SU-DHL-6 (cell line): ENCODE measurements at regions not wholly inside any gene's neighbourhood (a gene's known extent, or its start where the extent isn't known, plus 50 kb on each side); places are given as distances from the start of the nearest gene placed in this dataset.

Experiments
- H2AFZ ChIP-seq: fragments of 200-600 bp; sonication (generic); 2 replicates; pipeline ENCODE4 v1.6.1; 2014; ENCODE audit warnings: low read depth, mild to moderate bottlenecking, moderate library complexity, mixed read lengths, antibody characterized with exemption, low read length; ENCODE audit not compliant: severe bottlenecking
- H3F3A ChIP-seq: fragments of 200-600 bp; shearing (Covaris generic); 2 replicates; pipeline ENCODE4 v1.6.0; 2016; ENCODE audit warnings: antibody characterized with exemption, mild to moderate bottlenecking; ENCODE audit not compliant: insufficient read depth
- H3K27ac ChIP-seq: fragments of 200-600 bp; sonication (generic); 2 replicates; pipeline ENCODE4 v1.5.1; 2016; ENCODE audit warnings: low read depth, mild to moderate bottlenecking, low read length, moderate library complexity, mixed read lengths
- H3K27me3 ChIP-seq: fragments of 200-600 bp; sonication (generic), shearing (Covaris generic); 2 replicates; pipeline ENCODE4 v1.6.0; 2014; ENCODE audit warnings: mild to moderate bottlenecking, low read length
- H3K36me3 ChIP-seq: fragments of 200-600 bp; sonication (generic); 2 replicates; pipeline ENCODE4 v1.6.1; 2014; ENCODE audit warnings: mild to moderate bottlenecking, low read length, mixed read lengths
- H3K4me2 ChIP-seq: fragments of 300-600, 200-600 bp; shearing (Covaris generic), sonication (generic); 2 replicates; pipeline ENCODE4 v1.6.0; 2014; ENCODE audit warnings: low read length, low read depth, mild to moderate bottlenecking; ENCODE audit not compliant: poor library complexity, severe bottlenecking
- H3K4me3 ChIP-seq: fragments of 200-600 bp; sonication (generic); 2 replicates; pipeline ENCODE4 v1.5.1; 2014; ENCODE audit warnings: antibody characterized with exemption, low read length, mild to moderate bottlenecking, mixed read lengths; ENCODE audit not compliant: insufficient read depth, poor library complexity, severe bottlenecking
- H3K79me2 ChIP-seq: fragments of 200-600 bp; sonication (generic); 2 replicates; pipeline ENCODE4 v1.6.1; 2014; ENCODE audit warnings: mild to moderate bottlenecking, low read length, moderate library complexity; ENCODE audit not compliant: insufficient read depth
- H3K9ac ChIP-seq: fragments of 200-600 bp; sonication (generic); 2 replicates; pipeline ENCODE4 v1.7.0; 2014; ENCODE audit warnings: mild to moderate bottlenecking, low read length
- H3K9me2 ChIP-seq: fragments of 200-600 bp; sonication (generic); replicated peaks from 2 replicates; pipeline ENCODE4 v1.6.1; 2014; ENCODE audit warnings: low read length; ENCODE audit not compliant: insufficient read depth
- H3K9me3 ChIP-seq: fragments of 200-600 bp; sonication (generic); 2 replicates; pipeline ENCODE4 v1.6.1; 2014; ENCODE audit warnings: low read length, mixed read lengths; ENCODE audit not compliant: insufficient read depth
- H4K20me1 ChIP-seq: fragments of 200-600 bp; sonication (generic); 2 replicates; pipeline ENCODE4 v1.6.1; 2014; ENCODE audit warnings: low read depth, mild to moderate bottlenecking, antibody characterized with exemption, low read length, moderate library complexity, mixed read lengths
- EZH2phosphoT487 ChIP-seq: fragments of 200-600 bp; sonication (generic), shearing (Covaris generic); conservative IDR thresholded peaks from 2 replicates; pipeline ENCODE4 v1.6.1; 2018; ENCODE audit warnings: mild to moderate bottlenecking, antibody characterized with exemption, low read length, moderate library complexity, mixed read lengths
- TF ChIP-seq, protein P1 (sequence below): fragments of 200-600 bp; sonication (generic); IDR thresholded peaks from one replicate; pipeline ENCODE4 v1.5.1; 2017; ENCODE audit warnings: antibody characterized with exemption, mild to moderate bottlenecking, low read length, moderate library complexity; ENCODE audit not compliant: insufficient read depth, poor library complexity, severe bottlenecking

DNA sequence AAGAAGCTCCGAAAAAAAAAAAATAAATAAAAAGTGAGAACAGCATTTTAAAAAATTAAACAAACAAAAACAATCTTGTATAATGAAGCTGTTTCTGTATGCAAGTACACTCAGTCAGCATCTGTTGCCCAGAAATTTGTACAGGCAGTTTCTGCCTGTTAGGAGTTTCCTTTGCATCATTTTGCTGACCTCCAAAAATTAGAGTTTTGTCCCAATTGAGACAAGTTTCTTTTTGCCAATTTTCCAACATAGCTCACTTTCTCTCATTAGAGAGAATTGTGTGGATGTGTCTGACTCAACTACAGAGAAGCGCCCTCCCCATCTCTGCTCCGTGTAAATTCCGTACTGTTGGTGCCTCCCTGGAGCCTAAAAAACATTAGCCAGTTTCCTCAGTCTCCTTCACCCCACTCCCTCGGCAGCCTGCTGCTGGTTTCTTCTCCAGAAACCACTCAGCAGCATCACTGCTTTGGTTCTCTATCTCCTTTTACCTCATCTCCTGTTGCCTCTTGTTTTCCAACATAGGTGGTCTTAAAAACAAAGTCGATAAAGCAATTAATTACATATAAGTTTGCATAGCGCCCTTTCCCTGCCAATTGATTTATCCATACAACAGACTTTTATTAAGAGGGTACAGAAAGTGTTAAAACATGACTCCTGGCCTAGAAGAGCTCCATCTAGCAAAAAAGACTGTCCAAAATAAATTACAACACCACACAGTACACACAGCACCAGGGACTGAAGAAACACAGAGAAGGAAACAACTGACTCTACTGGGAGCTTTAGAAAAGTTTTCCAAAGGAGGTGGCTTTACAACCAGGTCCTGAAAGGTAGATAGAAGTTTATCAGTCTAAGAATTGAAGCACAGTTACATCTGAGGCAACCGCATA lies 286.7 kb downstream of the SHOX2 start:
- Histone ChIP-seq H3K36me3 (no peaks in the 10 kb centered on the region), H3K79me2 (no peaks in the 10 kb centered on the region), H3K27ac (no peak overlapping the region), H3K4me3 (no peak overlapping the region), H3K9me2 (no peaks in the 10 kb centered on the region), H4K20me1 (no peaks in the 10 kb centered on the region), H3K9ac (no peak overlapping the region), H3K9me3 (no peaks in the 10 kb centered on the region), H3K4me2 (no peak overlapping the region), H3F3A (no peaks in the 10 kb centered on the region), H3K27me3 (no peaks in the 10 kb centered on the region), H2AFZ (no peak overlapping the region)
- TF ChIP-seq, protein P1, sequence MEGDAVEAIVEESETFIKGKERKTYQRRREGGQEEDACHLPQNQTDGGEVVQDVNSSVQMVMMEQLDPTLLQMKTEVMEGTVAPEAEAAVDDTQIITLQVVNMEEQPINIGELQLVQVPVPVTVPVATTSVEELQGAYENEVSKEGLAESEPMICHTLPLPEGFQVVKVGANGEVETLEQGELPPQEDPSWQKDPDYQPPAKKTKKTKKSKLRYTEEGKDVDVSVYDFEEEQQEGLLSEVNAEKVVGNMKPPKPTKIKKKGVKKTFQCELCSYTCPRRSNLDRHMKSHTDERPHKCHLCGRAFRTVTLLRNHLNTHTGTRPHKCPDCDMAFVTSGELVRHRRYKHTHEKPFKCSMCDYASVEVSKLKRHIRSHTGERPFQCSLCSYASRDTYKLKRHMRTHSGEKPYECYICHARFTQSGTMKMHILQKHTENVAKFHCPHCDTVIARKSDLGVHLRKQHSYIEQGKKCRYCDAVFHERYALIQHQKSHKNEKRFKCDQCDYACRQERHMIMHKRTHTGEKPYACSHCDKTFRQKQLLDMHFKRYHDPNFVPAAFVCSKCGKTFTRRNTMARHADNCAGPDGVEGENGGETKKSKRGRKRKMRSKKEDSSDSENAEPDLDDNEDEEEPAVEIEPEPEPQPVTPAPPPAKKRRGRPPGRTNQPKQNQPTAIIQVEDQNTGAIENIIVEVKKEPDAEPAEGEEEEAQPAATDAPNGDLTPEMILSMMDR, result no peak
- TF ChIP-seq EZH2phosphoT487, result no peak

DNA sequence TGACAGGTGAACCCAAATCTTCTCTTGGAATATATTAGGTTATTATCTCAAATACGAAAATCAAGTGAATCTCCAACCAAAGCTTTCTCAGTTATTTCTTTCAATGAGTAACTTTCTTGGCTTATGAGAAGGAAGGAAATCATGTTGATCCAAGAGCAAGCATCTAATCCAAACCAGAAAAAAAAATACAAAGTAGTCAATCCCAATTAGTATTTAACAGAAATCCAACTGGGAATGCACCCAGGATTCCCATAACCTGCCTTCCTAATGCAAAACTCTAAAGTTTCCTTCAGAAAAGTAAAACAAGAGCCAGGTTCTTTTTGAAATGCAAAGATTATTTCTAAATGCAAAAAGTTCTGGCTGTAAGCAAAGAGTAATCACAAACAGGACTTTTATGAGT lies 289.3 kb downstream of the SHOX2 start:
- Histone ChIP-seq H3K27me3 (no peaks in the 10 kb centered on the region), H3K79me2 (no peaks in the 10 kb centered on the region), H3K9me2 (no peaks in the 10 kb centered on the region), H3F3A (no peaks in the 10 kb centered on the region), H4K20me1 (no peaks in the 10 kb centered on the region), H2AFZ (no peak overlapping the region), H3K4me2 (no peak overlapping the region), H3K9me3 (no peaks in the 10 kb centered on the region), H3K36me3 (no peaks in the 10 kb centered on the region), H3K9ac (no peak overlapping the region), H3K27ac (no peak overlapping the region), H3K4me3 (no peak overlapping the region)
- TF ChIP-seq, protein P1, result no peak
- TF ChIP-seq EZH2phosphoT487, result no peak

DNA sequence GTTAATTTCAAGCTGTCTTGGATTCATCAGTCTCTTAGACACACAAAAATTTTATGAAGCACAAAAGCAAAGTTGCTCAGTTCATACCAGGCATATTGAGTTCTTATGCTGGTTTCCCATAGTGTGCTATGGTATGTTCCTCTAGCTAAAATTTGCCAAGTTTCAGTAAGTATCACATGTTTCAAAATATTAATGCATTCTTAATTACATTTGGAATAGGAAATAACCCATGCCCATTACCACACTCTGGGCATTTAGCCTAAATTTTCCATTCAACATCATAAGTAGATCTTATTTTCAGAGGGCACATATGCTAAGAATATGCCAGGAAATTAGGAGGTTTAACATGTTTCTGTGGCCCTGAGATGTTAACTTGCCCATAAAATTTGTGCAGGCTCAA lies 289.9 kb downstream of the SHOX2 start:
- no peak overlapping the region for H3K4me2 ChIP-seq
- H2AFZ ChIP-seq, result no peak overlapping the region
- no peak overlapping the region for H3K4me3 ChIP-seq
- H3K27me3 ChIP-seq, result no peaks in the 10 kb centered on the region
- H3K79me2 ChIP-seq, result no peaks in the 10 kb centered on the region
- H3K36me3 ChIP-seq, result no peaks in the 10 kb centered on the region
- H3K27ac ChIP-seq, result no peak overlapping the region
- no peaks in the 10 kb centered on the region for H3K9me3 ChIP-seq
- no peaks in the 10 kb centered on the region for H3K9me2 ChIP-seq
- no peaks in the 10 kb centered on the region for H4K20me1 ChIP-seq
- TF ChIP-seq, protein P1, result no peak
- no peak for TF ChIP-seq EZH2phosphoT487
- no peaks in the 10 kb centered on the region for H3F3A ChIP-seq
- no peak overlapping the region for H3K9ac ChIP-seq
